ENCODE measurements at regions not wholly inside any gene's neighbourhood (a gene's known extent, or its start where the extent isn't known, plus 50 kb on each side); places are given as distances from the start of the nearest gene placed in this dataset.
A peak's percentile ranks its signal among the peaks of the same experiment; 100 is the strongest.
"Not testable (repeated sequence)": the region's sequence is repeated elsewhere in the genome, so short reads cannot be mapped to it uniquely, and the experiment has no call there.

DNA sequence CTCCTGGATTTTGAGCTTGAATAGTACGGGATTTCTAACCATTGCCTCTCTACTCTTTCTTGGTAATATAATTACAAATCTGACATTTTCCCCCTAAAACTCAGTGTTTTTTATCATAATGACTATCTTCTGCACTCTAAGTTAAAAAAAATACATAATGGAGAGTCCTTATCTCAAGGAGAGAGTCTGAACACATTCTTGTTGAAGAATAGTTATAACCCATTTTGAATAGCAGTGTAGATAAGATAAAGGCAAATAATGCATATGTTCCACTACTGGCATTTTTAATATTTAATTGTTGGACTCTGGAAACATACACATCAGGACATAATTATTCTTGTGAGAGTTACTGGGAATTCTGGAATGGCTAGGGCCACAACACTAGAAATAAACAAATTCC, 456.5 kb upstream of the ANO5 start:
- Histone ChIP-seq H3K9ac (ENCODE audit: insufficient read depth in 1 of 2, low read depth in 2 of 2, low read length in 2 of 2) (no peak overlapping the region), H3K27me3 (ENCODE audit: control insufficient read depth in 2 of 2, insufficient read depth in 2 of 2, low read length in 2 of 2) (no peaks in the 10 kb centered on the region), H3K36me3 (ENCODE audit: control insufficient read depth, insufficient read depth, low read length) (no peaks in the 10 kb centered on the region), H3K27ac (ENCODE audit: extremely low read depth, low read depth, low read length) (no peak overlapping the region), H4K20me1 (replicated peaks; ENCODE audit: control insufficient read depth, insufficient read depth, low read length) (no peaks in the 10 kb centered on the region), H3K4me2 (ENCODE audit: insufficient read depth, low read length) (no peak overlapping the region), H3K9me1 (ENCODE audit: control insufficient read depth, insufficient read depth, low read length) (no peaks in the 10 kb centered on the region), H2AFZ (ENCODE audit: low read depth, low read length) (no peak overlapping the region), H3K9me3 (replicated peaks; ENCODE audit: control insufficient read depth, insufficient read depth, low read depth, low read length) (no peaks in the 10 kb centered on the region), H3K79me2 (ENCODE audit: control insufficient read depth, insufficient read depth, low read length) (no peaks in the 10 kb centered on the region), H3K4me3 (no peak overlapping the region), H3K4me1 (replicated peaks in 1 of 2; ENCODE audit: control insufficient read depth in 2 of 2, insufficient read depth in 2 of 2, low read length in 2 of 2) (no peaks in the 10 kb centered on the region)
- no TSS peak for BruUV-seq (replicated peaks)
- DNase-seq (ENCODE audit: extremely low read depth in 1 of 4, low spot score in 3 of 4) (no peak), ATAC-seq (no peak), FAIRE-seq (no peak)
- ChIA-PET CTCF (ENCODE audit: low intra/inter-chr PET ratio) (no interaction called here), POLR2A (no interaction called here)
- intact Hi-C loops (cut with micrococcal nuclease): no loop called here
- TF ChIP-seq RBM14 (IDR thresholded peaks at IDR 0.05; ENCODE audit: borderline replicate concordance, insufficient read depth, low read depth, low read length) (no peak), ZNF592 (IDR thresholded peaks at IDR 0.05) (no peak), XRCC3 (IDR thresholded peaks at IDR 0.05) (no peak), WHSC1 (IDR thresholded peaks at IDR 0.05; ENCODE audit: low read length) (no peak), DIDO1 (tag; IDR thresholded peaks at IDR 0.05; ENCODE audit: low read depth) (no peak), ZNF449 (CRISPR knock-in tag; IDR thresholded peaks at IDR 0.05) (no peak), SAFB (IDR thresholded peaks at IDR 0.05; ENCODE audit: borderline replicate concordance, low read depth, low read length) (no peak), SIN3A (IDR thresholded peaks at IDR 0.05; ENCODE audit: borderline replicate concordance in 2 of 2, control insufficient read depth in 1 of 2, low read depth in 2 of 2, low read length in 2 of 2) (no peak), TSC22D4 (tag; IDR thresholded peaks at IDR 0.05) (no peak), HLTF (IDR thresholded peaks at IDR 0.05) (no peak), ZFP30 (CRISPR knock-in tag; IDR thresholded peaks at IDR 0.05; ENCODE audit: borderline replicate concordance) (no peak)
- in situ Hi-C loops (cut with MboI): no loop called here
- WGBS (ENCODE audit: insufficient coverage, low coverage, missing lambda C conversion rate): 7% methylated on average over 1 of the region's 1 CpG

- in situ Hi-C loops (cut with MboI); FAIRE-seq: not testable (repeated sequence)
Observed at GRCh38 chr11:21752475-21753243, 440.2 kb upstream of the ANO5 start.

More at GRCh38 chr11:21752475-21753243, 440.2 kb upstream of the ANO5 start:
- H2AFZ ChIP-seq (ENCODE audit: low read depth, low read length); H4K20me1 ChIP-seq (replicated peaks; ENCODE audit: control insufficient read depth, insufficient read depth, low read length); H3K36me3 ChIP-seq (ENCODE audit: control insufficient read depth, insufficient read depth, low read length); H3K9me1 ChIP-seq (ENCODE audit: control insufficient read depth, insufficient read depth, low read length); H3K27ac ChIP-seq (ENCODE audit: extremely low read depth, low read depth, low read length); H3K9ac ChIP-seq (ENCODE audit: insufficient read depth in 1 of 2, low read depth in 2 of 2, low read length in 2 of 2); intact Hi-C loops (cut with micrococcal nuclease); H3K4me3 ChIP-seq; ATAC-seq; H3K9me3 ChIP-seq (replicated peaks; ENCODE audit: control insufficient read depth, insufficient read depth, low read depth, low read length); H3K27me3 ChIP-seq (ENCODE audit: control insufficient read depth in 2 of 2, insufficient read depth in 2 of 2, low read length in 2 of 2); H3K79me2 ChIP-seq (ENCODE audit: control insufficient read depth, insufficient read depth, low read length); H3K4me1 ChIP-seq (replicated peaks in 1 of 2; ENCODE audit: control insufficient read depth in 2 of 2, insufficient read depth in 2 of 2, low read length in 2 of 2); H3K4me2 ChIP-seq (ENCODE audit: insufficient read depth, low read length); CTCF ChIA-PET (ENCODE audit: low intra/inter-chr PET ratio); POLR2A ChIA-PET: not testable (repeated sequence)
- BruUV-seq (replicated peaks): TSS peak; percentile 48
- WGBS (ENCODE audit: insufficient coverage, low coverage, missing lambda C conversion rate): 3% methylated on average over 33 of the region's 37 CpGs
- DNase-seq (ENCODE audit: extremely low read depth in 1 of 4, low spot score in 3 of 4): peak in 1 of 4 experiments; percentile 4
